Mesothelial cell of epicardium (in vitro differentiated cells): ENCODE measurements at regions not wholly inside any gene's neighbourhood (a gene's known extent, or its start where the extent isn't known, plus 50 kb on each side); places are given as distances from the start of the nearest gene placed in this dataset.

Experiments used
- DNase-seq, 2 experiments: peaks; one replicate each; pipeline ENCODE4 v3.0.0; 2021; ENCODE audit warnings: low spot score in 2 of 2; ENCODE audit not compliant: unreplicated experiment in 2 of 2
- H3K27ac Mint-ChIP-seq: 2 replicates; pipeline ENCODE4 v1.8.0; 2021; ENCODE audit warnings: mixed read lengths
- H3K27me3 Mint-ChIP-seq: 2 replicates; pipeline ENCODE4 v1.8.0; 2021; ENCODE audit warnings: low read depth, mixed read lengths
- H3K36me3 Mint-ChIP-seq: 2 replicates; pipeline ENCODE4 v1.8.0; 2021; ENCODE audit warnings: mixed read lengths
- H3K4me1 Mint-ChIP-seq: 2 replicates; pipeline ENCODE4 v1.8.0; 2021; ENCODE audit warnings: mixed read lengths
- H3K4me3 Mint-ChIP-seq: 2 replicates; pipeline ENCODE4 v1.8.0; 2021; ENCODE audit warnings: mild to moderate bottlenecking, moderate library complexity, mixed read lengths
- H3K9me3 Mint-ChIP-seq: 2 replicates; pipeline ENCODE4 v1.8.0; 2021; ENCODE audit warnings: mixed read lengths
- CTCF ChIP-seq: fragments of 200-600 bp; sonication (generic); IDR thresholded peaks from one replicate; pipeline ENCODE4 v1.5.0; 2021; ENCODE audit warnings: antibody characterized with exemption; ENCODE audit not compliant: unreplicated experiment

GRCh38 chr3:83074485-83074884, 1313.0 kb upstream of the GBE1 start:
- no peaks in the 10 kb centered on the region for H3K9me3 Mint-ChIP-seq
- no peak overlapping the region for H3K4me3 Mint-ChIP-seq
- no peaks in the 10 kb centered on the region for H3K36me3 Mint-ChIP-seq
- no peak for TF ChIP-seq CTCF
- H3K27me3 Mint-ChIP-seq = no peaks in the 10 kb centered on the region
- DNase-seq = no peak
- H3K27ac Mint-ChIP-seq = no peak overlapping the region
- no peaks in the 10 kb centered on the region for H3K4me1 Mint-ChIP-seq

- no peak for DNase-seq
- Mint-ChIP-seq H3K4me1 (no peaks in the 10 kb centered on the region), H3K9me3 (peaks cover 11% of the 10 kb centered on the region), H3K36me3 (no peaks in the 10 kb centered on the region), H3K27ac (no peak overlapping the region), H3K27me3 (no peaks in the 10 kb centered on the region), H3K4me3 (no peak overlapping the region)
- no peak for TF ChIP-seq CTCF
Measured at GRCh38 chr3:83065851-83066460, 1304.5 kb upstream of the GBE1 start.

DNA sequence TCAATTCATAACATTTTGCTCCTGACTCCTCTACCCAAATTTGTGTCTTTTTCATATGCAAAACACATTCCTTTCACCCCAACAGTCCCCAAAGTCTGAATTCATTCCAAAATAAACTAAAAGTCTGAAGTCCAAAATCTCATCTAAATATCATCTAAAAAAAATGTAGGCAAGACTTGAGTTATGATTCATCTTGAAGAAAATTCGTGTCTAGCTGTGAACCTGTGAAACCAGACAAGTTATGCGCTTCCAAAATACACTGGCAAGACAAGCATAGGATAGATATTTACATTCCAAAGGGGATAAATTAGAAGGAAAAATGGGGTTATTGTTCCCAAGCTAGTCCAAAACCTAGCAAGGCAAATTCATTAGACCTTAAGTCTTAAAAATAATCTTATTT, 1302.0 kb upstream of the GBE1 start:
- Mint-ChIP-seq H3K27me3 (no peaks in the 10 kb centered on the region), H3K36me3 (no peaks in the 10 kb centered on the region), H3K27ac (no peak overlapping the region), H3K4me1 (no peaks in the 10 kb centered on the region), H3K4me3 (no peak overlapping the region), H3K9me3 (peaks cover 25% of the 10 kb centered on the region)
- no peak for DNase-seq
- no peak for TF ChIP-seq CTCF

GRCh38 chr3:83048556-83048955, 1287.1 kb upstream of the GBE1 start:
- no peak for TF ChIP-seq CTCF
- no peaks in the 10 kb centered on the region for H3K36me3 Mint-ChIP-seq
- H3K27ac Mint-ChIP-seq = no peak overlapping the region
- no peak overlapping the region for H3K4me3 Mint-ChIP-seq
- peaks cover 17% of the 10 kb centered on the region for H3K27me3 Mint-ChIP-seq
- DNase-seq = no peak
- no peaks in the 10 kb centered on the region for H3K4me1 Mint-ChIP-seq
- H3K9me3 Mint-ChIP-seq = no peaks in the 10 kb centered on the region

GRCh38 chr3:83039422-83039821, 1278.0 kb upstream of the GBE1 start:
- Mint-ChIP-seq H3K27ac (no peak overlapping the region), H3K4me1 (no peaks in the 10 kb centered on the region), H3K36me3 (no peaks in the 10 kb centered on the region), H3K4me3 (no peak overlapping the region), H3K9me3 (peaks cover 5% of the 10 kb centered on the region), H3K27me3 (no peaks in the 10 kb centered on the region)
- no peak for DNase-seq
- TF ChIP-seq CTCF = no peak

- TF ChIP-seq CTCF = no peak
- no peaks in the 10 kb centered on the region for H3K36me3 Mint-ChIP-seq
- H3K9me3 Mint-ChIP-seq = peaks cover 5% of the 10 kb centered on the region
- no peaks in the 10 kb centered on the region for H3K27me3 Mint-ChIP-seq
- no peaks in the 10 kb centered on the region for H3K4me1 Mint-ChIP-seq
- DNase-seq = no peak
- no peak overlapping the region for H3K27ac Mint-ChIP-seq
- H3K4me3 Mint-ChIP-seq = no peak overlapping the region
Measured at GRCh38 chr3:83035704-83036010, 1274.2 kb upstream of the GBE1 start.
